MM.1S (cell line): ENCODE measurements at regions not wholly inside any gene's neighbourhood (a gene's known extent, or its start where the extent isn't known, plus 50 kb on each side); places are given as distances from the start of the nearest gene placed in this dataset.
"Not testable (repeated sequence)": the region's sequence is repeated elsewhere in the genome, so short reads cannot be mapped to it uniquely, and the experiment has no call there.

Experiments
- EZH2 ChIP-seq: fragments of 300-600 bp; sonication (generic); optimal IDR thresholded peaks from 2 replicates; pipeline ENCODE3; 2017; ENCODE audit warnings: low read depth, mild to moderate bottlenecking, antibody characterized with exemption, low read length, mixed read lengths
- EZH2phosphoT487 ChIP-seq: fragments of 300-600 bp; sonication (generic); IDR thresholded peaks from 2 replicates; pipeline ENCODE4 v1.6.1; 2018; ENCODE audit warnings: antibody characterized with exemption, low read length
- TF ChIP-seq, protein P1 (sequence below): fragments of 300-600 bp; sonication (generic); IDR thresholded peaks from 2 replicates; pipeline ENCODE4 v1.5.1; 2016; ENCODE audit warnings: antibody characterized with exemption, low read length, mixed read lengths

DNA sequence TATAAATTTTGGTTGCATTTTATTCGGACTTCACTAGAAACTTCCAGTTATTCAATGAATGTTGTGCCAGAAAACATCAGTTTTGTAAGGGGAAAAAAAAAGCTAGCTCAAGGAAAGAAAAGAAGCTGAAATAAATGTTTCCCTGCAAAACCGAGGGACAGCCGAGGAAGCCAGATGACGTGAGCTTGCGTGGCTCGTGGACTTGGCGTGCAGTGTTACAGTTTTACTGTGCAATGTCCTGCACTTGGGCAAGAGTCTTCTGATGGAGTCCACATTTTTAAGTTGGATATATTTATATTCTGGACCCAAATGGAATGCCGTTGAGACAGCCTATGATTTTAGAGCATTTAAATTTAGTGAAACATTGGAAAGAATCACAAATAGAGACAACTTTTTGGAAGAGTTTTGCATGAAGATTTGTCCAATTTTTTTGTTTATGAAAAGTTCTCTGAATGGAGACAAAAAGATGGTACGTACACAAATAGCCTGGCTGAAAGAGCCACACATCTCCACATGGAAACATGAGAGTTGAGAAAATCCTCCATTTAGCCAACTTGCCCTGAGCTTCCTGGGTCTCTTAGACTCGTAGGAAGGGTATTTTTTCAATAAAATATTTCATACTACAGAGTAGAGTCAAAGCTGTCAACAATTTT, 210.5 kb downstream of the BANP start:
- TF ChIP-seq, protein P1, sequence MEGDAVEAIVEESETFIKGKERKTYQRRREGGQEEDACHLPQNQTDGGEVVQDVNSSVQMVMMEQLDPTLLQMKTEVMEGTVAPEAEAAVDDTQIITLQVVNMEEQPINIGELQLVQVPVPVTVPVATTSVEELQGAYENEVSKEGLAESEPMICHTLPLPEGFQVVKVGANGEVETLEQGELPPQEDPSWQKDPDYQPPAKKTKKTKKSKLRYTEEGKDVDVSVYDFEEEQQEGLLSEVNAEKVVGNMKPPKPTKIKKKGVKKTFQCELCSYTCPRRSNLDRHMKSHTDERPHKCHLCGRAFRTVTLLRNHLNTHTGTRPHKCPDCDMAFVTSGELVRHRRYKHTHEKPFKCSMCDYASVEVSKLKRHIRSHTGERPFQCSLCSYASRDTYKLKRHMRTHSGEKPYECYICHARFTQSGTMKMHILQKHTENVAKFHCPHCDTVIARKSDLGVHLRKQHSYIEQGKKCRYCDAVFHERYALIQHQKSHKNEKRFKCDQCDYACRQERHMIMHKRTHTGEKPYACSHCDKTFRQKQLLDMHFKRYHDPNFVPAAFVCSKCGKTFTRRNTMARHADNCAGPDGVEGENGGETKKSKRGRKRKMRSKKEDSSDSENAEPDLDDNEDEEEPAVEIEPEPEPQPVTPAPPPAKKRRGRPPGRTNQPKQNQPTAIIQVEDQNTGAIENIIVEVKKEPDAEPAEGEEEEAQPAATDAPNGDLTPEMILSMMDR, result not testable (repeated sequence)
- TF ChIP-seq EZH2phosphoT487, EZH2: not testable (repeated sequence)
